ENCODE measurements at regions not wholly inside any gene's neighbourhood (a gene's known extent, or its start where the extent isn't known, plus 50 kb on each side); places are given as distances from the start of the nearest gene placed in this dataset.
A peak's percentile ranks its signal among the peaks of the same experiment; 100 is the strongest.

GRCh38 chr13:106961216-106961615 lies 393.3 kb upstream of the ARGLU1 start:
- no peak for DNase-seq (ENCODE audit: low read depth)

- no peak for DNase-seq (ENCODE audit: low read depth)
Observed at GRCh38 chr13:106958621-106959048, 390.7 kb upstream of the ARGLU1 start.

- no peak for DNase-seq (ENCODE audit: low read depth)
Observed at GRCh38 chr13:106942563-106942962, 374.6 kb upstream of the ARGLU1 start.

GRCh38 chr13:106941779-106942178 lies 373.8 kb upstream of the ARGLU1 start:
- DNase-seq (ENCODE audit: low read depth): no peak

GRCh38 chr13:106927421-106927820 lies 359.5 kb upstream of the ARGLU1 start:
- DNase-seq (ENCODE audit: low read depth): no peak

GRCh38 chr13:106922384-106922783 lies 354.4 kb upstream of the ARGLU1 start:
- DNase-seq (ENCODE audit: low read depth): no peak

GRCh38 chr13:106919638-106920037 lies 351.7 kb upstream of the ARGLU1 start:
- peak; percentile 8 for DNase-seq (ENCODE audit: low read depth)

- no peak for DNase-seq (ENCODE audit: low read depth)
Observed at GRCh38 chr13:106919133-106919532, 351.2 kb upstream of the ARGLU1 start.

GRCh38 chr13:106918557-106918860 lies 350.6 kb upstream of the ARGLU1 start:
- no peak for DNase-seq (ENCODE audit: low read depth)

- DNase-seq (ENCODE audit: low read depth): peak; percentile 56
Observed at GRCh38 chr13:106917673-106918556, 350.0 kb upstream of the ARGLU1 start.

GRCh38 chr13:106917024-106917571 lies 349.2 kb upstream of the ARGLU1 start:
- peak; percentile 4 for DNase-seq (ENCODE audit: low read depth)

- DNase-seq (ENCODE audit: low read depth): peak; percentile 49
Observed at GRCh38 chr13:106916329-106916976, 348.5 kb upstream of the ARGLU1 start.

GRCh38 chr13:106915146-106915545 lies 347.2 kb upstream of the ARGLU1 start:
- DNase-seq (ENCODE audit: low read depth): no peak

- no peak for DNase-seq (ENCODE audit: low read depth)
Observed at GRCh38 chr13:106911627-106912026, 343.7 kb upstream of the ARGLU1 start.

- DNase-seq (ENCODE audit: low read depth): no peak
Observed at GRCh38 chr13:106911020-106911419, 343.1 kb upstream of the ARGLU1 start.

GRCh38 chr13:106906426-106906996 lies 338.6 kb upstream of the ARGLU1 start:
- DNase-seq (ENCODE audit: low read depth): no peak

- no peak for DNase-seq (ENCODE audit: low read depth)
Observed at GRCh38 chr13:106905380-106906162, 337.6 kb upstream of the ARGLU1 start.

- no peak for DNase-seq (ENCODE audit: low read depth)
Observed at GRCh38 chr13:106899442-106899841, 331.5 kb upstream of the ARGLU1 start.

- DNase-seq (ENCODE audit: low read depth): no peak
Observed at GRCh38 chr13:106898231-106898630, 330.3 kb upstream of the ARGLU1 start.

- DNase-seq (ENCODE audit: low read depth): no peak
Observed at GRCh38 chr13:106888148-106888547, 320.2 kb upstream of the ARGLU1 start.

GRCh38 chr13:106887686-106888085 lies 319.7 kb upstream of the ARGLU1 start:
- DNase-seq (ENCODE audit: low read depth): no peak

GRCh38 chr13:106883976-106884375 lies 316.0 kb upstream of the ARGLU1 start:
- no peak for DNase-seq (ENCODE audit: low read depth)
